Activated CD8-positive, alpha-beta memory T cell treated with anti-CD3 and anti-CD28 coated beads for 24 hours (primary cell): ENCODE measurements at regions not wholly inside any gene's neighbourhood (a gene's known extent, or its start where the extent isn't known, plus 50 kb on each side); places are given as distances from the start of the nearest gene placed in this dataset.

Experiments used
- DNase-seq: peaks from one replicate; pipeline ENCODE4 v3.0.0-alpha.2; 2020

DNA sequence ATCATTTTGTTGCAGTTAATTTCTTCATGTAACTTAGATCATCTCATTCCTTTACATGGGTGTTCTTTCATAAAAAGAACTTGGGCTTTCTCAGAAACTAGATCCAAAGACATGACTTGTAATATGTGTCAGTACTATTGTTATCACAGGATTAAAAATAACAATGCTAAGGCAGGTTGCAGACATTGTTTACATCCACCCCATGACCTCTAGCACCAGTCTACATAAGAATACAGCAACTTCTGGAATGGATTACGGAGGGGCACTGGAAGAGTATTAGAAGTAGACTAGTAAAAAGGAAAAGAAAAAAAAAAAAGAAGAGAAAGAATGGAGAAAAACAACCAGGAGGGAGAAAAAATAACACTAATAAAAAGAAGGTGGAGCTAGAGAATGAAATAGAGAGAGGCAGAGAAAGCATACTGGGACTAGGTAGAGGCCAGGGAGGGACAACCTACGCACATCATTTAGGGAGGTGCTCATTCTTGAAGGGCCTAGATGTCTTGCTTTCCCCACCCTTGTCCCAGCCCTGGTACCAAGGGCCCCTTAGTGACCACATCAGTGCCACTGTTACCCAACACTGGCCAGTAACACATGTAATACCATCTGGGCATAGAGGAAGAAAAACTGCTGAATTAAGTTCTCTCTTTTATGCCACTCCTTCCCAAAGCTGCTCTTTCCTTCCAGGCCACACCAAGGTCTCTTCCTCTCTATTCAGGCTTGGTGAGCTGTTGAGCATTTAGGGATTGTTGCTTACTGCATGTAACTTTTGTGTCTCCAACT, 70.6 kb upstream of the KLF7 start:
- DNase-seq: no peak

DNA sequence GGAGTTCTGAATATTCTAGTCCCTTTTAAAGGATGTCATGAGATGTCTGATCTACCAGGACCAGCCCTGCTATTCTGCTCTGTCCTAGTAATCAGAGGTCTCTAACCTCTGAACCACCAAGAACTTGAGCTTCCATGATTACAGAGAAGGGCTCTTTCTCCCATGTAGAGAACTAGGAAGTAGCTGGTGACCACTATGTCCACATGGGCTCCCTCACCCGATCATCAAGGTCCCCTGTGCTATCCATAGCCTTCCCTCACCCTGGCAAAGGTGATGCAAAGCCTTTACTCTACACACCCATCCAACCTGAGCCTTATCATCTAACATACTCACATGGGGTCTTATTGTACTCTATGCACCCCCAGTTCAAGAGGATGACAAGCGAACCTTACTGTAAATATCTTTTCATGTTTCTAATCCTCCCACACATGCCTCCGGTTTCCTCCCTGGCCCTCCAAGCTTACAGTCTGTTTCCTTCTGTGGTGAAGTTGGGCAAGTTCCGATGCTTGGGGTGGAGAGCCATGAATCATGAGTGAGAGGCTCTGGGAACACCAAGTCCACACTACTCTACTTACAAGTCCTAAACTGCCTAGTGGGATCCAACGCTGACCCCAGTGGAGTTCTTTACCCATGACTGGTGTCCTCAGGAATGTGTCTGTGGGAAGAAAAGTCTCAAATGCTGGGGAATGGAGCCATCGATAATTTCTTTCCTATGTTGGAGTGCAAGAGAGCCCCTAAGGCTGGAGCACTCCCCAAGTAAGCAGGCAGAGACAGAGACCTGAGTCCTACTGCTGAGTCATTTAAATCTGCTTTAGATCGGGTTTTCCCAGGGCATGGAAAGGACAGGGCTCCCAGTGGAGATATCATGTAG, 73.3 kb upstream of the KLF7 start:
- DNase-seq: no peak

DNA sequence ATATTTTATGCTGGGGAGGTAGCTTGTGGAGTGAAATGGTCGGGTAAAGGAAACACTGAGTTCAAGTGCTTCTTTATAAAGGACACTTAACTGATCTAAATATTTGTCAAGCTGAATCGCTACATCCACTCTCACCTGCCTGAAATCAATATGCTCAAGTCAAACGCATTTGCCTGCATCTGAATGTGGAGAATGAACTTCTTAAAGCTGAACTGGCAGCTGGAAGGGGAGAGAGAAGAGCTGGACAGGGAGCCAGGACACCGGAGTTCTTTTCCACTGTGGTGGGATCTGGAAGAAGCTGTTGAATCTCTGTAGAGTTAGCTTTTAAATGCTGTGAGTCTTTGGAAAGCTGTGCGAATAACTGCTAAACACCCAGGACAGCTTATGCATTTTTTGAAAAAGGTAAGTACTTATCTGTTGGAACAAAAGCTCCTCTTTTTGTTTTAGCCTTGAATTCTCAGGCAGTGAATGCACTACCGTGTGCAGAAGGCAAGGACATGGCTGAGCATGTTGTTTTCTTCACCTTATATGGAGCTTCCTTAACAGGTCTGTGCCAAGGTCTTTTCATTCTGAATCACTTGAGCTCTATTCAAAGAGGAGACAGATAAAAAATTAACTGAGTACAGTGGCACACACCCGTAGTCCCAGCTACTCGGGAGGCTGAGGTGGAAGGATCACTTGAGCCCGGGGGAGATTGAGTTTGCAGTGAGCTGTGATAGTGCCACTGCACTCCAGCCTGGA, 74.2 kb upstream of the KLF7 start:
- no peak for DNase-seq

DNA sequence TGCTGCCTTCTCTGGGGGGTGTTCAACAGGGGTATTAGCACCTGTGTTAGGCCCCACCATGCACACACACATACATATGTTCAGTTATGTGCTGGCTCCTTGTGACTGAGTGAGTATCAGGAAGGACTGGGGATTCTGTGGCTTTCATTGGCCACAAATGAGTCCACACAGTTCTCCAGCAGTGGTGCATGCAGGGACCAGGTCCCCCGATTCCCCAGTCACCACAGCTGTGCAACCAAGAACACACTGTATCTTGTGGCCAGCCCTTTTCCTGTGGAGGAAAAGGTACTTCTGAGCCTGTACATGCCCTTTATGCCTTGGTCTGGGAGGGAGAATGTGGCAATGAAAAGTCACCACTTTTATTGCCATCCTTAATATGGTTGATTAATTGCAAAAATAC, 74.9 kb upstream of the KLF7 start:
- DNase-seq: no peak

DNA sequence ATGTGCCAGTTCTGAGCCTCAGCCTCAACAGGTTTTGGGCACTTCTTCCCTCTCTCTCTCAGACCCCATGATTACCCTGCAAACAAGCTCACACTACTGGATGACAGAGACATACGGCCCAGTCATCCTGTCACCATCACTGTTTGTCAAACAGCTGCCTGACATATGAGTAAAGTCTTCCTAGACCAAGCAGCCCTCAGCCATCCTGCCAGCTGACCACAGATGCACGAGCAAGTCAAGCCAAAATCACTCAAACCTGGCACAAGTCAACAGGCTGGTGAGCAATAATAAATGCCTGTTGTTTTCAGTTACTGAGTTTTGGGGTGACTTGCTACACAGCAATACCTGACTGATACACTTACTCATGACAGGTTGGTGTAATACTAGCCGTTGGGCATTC, 75.5 kb upstream of the KLF7 start:
- no peak for DNase-seq

DNA sequence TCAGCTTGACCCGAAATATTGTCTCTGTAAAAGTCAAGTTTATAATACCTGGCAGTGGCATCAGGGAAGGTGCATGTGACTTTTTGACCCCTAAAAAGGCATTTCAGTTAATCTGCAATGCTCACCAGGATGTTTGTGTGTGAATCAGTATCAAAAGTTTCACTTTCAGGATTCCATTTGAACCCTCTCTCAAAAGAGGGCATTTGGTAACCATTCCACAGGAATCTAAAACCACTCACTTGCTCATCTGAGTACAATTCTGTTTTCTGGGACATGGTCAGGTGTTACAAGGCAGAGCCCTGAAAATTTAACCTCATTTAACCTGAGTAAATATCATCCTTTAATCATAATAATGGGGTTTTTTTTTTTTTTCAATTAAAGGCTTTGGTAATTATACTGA, 77.9 kb upstream of the KLF7 start:
- no peak for DNase-seq

DNA sequence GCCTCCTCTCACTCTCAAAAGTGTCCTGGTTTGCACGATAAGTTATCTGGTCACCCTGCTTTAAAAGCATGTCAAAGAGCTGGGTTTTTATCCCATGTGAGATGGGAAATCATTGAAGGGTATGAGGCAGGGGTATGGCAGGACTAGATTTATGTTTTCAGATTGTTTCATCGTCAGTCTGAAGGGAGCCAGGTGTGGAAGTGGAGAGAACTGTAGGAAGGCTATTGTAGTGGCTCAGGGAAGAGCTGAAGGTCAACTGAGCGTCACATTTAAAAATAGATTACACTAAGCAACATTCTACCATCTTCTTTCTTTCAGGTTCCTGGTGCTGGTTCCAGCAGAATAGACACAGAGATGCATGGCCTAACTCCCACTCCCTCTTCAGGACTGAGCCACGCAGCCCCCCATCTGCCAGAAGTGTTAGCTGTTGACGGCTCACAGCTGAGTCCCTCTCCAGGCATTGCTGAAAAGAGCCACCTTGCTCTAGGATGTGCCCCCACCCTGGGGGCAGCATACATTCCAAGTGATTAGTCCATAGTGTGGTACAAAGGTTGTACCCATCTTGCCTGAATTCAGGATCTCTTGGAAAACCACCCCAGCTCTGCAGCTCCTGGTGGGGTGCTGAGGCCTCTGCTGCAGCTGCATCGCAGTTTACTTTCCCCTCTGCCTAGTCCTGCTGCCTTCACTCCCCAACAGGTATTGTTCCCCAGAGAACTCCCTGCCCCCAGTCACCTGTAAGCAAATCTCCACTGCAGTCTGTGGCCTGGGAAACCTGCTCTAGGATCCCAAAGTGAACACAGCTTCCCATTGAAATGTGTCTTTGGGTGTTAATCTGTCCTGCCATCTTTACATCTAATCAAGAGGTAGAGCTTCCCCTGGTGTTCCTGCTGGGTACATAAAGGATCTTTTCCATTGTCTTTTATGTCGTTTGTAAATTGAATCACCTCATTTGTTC, 79.5 kb upstream of the KLF7 start:
- DNase-seq: no peak

DNA sequence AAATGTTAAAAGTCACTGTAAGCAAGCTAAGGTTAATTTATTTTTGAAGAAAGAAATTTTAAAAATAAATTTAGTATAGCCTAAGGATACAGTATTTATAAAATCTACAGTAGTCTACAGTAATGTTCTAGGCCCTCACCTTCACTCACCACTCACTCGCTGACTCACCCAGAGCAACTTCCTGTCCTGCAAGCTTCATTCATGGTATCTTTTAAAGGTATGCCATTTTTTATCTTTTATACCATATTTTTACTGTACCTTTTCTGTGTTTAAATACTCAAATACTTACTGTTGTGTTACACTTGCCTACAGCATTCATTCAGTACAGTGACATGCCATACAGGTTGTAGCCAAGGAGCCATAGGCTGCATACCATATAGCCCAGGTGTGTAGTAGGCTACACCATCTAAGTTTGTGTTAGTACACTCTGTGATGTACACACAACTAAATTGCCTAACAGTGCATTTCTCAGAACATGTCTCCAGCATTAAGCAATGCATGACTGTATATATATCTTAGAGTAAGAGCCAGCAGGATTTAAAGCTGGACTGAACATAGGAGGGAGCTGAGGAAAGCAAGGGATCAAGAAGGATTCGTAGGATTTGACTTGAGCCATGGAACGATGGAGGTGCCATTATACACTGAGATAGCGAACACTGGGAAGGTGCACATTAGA, 83.1 kb upstream of the KLF7 start:
- DNase-seq: no peak

DNA sequence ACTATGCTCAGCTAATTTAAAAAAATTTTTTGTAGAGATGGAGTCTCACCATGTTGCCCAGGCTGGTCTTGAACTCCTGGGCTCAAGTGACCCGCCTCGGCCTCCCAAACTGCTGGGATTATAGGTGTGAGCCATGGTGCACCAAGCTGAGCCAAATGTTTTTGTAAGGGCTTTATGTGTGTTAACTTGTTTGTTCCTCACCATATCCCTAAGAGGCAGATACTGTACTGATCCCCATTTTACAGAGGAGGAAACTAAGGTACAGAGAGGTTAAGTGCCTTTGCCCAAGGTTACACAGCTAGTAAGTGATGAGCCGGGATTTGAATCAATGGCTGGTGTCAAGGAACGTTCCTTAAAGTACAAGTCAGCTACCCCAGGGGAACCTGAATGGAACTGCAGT, 85.3 kb upstream of the KLF7 start:
- no peak for DNase-seq

DNA sequence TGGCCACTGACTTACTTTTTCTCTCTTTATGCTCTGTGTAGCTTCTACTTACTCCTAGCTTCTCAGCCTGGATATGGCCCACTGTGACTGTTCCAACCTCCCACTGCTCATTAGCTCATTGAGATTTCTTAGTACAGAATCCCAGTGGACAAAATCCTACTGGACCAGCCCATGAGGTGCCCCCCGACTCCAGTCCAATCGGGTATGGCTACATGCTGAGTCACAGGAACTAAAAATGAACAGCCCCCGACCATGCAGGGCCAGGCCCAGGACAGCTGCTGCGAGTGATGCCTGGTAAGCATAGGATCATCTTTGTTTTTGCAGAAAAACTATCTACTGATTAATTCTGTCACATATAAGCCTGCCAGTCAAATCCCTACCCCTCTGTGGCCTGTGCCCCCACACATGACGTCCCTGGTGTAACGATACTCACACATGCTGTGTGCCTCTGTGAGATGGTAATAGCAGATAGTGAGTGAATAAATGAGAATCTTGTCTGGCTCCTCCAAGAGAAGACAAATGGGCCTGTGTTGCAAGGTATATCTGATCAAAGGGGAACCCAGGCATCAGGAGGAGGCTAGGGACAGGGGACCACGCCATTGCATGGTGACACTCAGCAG, 85.9 kb upstream of the KLF7 start:
- no peak for DNase-seq

DNA sequence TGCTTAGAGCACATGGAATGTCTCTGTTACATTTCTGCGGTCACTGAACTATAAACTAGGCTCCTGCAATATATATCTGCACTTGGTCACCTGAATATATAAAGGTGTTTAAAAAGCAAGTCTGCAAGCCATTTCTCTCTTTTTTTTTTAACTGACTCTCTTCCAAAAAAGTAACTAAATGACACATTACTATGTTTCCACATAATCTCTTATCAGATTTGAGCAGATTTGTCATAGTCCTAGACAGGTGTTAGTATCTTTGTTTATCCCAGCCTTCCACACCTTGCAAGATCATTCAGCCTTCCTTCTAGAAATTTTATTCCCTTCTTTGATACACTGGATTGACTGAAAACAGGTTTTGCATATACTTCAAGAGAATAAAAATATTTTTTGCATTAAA, 86.7 kb upstream of the KLF7 start:
- no peak for DNase-seq

DNA sequence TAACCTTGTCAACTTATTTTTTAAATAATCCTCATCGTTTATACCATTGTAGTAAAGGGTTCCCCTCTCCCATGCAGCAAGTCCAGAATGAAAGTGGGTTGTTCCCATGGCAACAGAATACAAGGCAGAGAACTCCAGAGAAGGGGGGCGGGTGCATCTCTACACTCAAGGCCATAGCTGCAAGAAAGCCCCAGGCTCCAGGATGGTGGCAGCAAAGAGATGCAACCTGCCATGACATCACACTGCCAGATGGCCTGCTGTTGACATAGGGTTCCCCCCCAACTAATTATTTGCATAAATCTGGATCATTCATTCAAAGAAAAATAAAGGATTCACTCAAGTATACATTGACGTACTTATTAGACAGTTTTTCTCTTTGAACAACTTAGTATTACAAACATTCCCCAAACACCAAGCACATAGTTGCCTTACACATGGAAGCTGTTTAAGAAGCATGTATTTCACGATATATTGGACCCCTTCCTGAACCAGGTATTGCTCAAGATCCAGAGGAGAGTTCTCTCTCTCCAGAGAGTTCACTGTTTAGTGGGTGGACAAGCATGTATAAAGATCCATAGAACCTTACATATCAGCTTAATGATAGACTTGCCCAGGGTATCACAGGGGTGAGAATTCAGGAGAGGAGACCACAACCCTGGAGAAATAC, 87.4 kb upstream of the KLF7 start:
- no peak for DNase-seq

DNA sequence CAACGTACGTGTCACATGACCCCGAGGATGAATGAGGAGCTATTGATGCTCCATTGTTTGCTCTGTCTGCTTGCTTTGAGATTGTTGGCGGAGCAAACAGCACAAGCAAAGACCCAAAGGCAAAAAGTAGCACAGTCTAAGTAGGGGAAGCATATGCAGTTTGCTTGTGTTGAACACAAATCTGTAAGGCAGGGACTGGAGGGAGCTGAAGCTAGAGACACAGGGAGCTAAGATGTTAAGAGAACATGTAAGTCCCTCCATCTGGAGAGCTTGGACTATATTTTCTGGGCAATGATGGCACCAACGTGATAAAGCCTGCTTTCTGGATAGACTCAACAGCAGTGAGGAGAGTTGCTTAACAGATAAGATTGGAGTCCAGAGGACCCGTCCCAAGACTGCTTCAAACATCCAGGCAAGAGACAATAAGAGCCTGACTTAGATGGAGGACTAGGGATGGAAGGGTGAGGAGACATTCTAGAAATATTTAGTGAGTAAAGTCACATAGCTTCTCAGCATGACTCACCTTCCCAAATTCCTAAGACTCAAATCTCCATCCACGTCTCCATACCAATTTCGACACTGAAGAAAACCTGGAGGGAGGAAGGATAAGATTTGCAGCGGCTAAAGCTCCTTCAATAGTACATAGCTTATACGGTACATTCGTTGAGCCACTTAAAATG, 88.1 kb upstream of the KLF7 start:
- DNase-seq: no peak

DNA sequence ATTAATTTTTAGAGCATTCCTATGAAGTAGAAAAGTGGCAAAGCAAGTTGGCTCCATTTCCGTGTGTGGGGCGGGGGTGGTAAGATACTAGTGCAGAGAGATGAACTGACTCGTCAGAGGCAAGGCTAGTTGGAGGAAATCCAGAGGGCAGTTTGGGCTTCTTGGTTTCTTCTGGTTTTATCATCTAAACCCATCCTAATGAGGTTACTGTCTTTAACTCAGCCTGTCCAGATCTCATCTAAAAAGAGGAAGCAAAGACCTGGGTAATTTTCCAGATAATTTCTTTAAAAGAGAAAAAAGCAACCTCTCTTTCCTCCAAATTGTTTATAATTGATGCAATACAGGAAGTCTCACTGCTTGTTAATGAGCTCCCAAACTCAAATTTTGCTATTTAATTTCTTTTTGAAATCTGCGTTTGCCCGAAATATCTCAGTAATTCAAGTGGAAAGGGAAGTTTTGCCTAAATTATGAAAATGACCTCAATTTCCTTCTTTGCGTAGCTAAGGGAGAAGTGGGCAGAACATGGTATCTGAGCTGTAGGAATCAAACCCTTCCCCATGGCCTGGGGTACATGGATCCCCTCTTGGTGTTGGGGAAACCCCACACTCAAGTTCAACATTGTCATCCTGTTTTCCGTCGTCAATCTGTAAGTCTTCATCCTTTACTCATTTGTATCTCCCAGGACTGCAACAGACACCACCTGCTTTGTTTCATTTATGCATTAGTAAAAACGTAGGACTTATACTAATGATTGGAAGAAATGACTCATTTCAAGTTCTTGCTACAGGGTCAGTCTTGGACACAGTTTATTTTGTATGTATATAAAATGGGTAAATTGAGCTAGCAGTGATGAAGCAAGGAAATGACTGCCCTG, 89.1 kb upstream of the KLF7 start:
- DNase-seq: no peak

DNA sequence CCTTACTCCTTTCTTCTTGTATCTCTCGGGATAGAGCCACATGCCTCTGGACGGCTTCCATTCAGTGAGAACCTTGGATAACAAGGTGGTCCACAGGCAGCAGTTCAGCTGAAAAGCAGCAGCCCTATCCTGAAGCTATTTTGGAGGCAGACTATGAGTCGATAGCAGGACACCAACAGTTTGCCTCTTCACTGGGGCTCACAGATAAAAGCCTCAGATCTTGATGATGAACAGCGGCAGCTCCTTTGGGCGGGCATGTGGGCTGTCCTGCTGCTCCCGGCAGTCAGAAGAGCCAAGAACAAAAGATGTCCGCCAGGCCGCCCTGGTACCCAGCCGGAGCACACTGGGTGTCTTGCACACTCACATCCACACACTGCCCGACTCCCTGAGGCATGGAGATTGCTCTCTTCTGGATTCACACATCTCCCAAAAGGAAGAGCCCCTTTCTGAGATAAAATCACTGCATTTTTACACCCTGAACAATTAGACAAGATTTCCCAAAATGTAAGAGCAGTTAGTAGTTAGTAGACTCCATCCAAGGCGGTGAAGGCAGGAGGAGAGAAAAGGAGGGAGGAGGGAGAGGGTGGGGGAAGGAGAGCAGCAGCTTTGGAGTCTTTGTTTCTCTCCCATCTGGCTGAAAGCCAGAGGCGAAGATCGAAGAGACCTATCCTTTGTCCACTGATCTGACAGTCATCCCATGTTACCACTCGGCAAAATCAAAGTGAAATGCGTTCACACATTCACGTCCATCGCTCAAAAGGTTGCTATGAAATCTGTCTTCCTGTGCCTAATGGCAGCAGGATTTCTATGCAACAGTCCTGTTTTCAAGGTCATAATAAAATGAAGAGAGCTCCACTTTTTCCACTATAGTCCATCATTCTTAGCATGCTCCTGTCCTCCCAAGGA, 90.1 kb upstream of the KLF7 start:
- DNase-seq: no peak

DNA sequence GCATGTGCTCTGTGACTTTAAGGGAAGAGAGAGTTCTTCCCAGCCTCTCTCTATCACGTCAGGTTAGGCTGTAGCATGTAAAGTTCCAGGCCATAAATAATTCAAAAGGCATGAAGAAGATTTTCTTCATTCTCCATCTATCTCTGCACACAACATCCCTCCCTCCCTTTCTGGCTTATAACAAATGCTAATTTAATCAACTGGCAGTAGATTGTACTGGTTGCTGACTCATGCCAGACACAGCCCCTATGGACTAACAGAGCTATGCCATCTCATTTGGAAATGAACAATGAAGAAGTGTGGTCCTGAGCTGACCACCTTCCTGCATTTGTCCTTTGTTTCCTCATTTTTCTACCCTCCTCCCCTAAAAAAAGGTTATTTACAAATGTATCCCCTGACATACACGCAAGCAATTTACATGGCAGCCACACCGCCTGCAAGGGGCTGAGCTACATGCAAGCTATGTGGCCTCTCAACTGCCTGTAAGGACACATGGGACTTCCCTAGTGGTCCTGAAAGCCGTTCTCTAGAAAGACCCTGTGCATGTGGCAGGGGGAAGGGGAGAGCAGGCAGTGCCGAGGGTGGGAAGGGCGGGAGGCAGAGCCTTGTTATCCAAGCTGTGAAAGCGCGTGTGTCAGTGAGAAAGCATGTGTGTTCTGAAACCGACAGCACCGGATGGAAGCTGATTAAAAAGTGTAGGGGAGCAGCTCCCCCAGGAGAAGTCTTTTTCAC, 90.9 kb upstream of the KLF7 start:
- no peak for DNase-seq
